ENCODE measurements at regions not wholly inside any gene's neighbourhood (a gene's known extent, or its start where the extent isn't known, plus 50 kb on each side); places are given as distances from the start of the nearest gene placed in this dataset.

DNA sequence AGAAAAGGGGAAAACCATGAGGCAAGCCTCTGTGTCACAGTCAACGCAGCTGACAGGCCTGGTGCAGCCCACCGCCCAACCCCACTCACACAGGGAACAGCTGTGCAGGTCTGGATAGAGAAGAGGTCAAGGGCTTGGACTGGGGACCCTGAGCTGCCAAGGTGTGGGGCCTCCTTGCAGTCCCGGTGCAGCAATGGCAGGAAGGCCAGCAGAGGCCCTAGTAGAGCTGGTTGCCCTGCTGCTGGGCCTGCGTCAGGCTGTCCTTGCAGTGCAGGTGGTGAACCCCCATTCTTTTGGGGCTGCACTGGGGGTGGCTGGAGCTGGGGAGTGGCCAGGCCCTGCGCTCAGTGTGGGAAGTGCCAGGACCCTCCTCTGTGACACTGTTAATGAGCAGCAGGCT lies 482.0 kb downstream of the SMARCA1 start:
- H3K9me3 Mint-ChIP-seq (ENCODE audit: insufficient read depth): no peaks in the 10 kb centered on the region
- no peak overlapping the region for H3K27ac Mint-ChIP-seq
- ChIA-PET CTCF (no interaction called here), POLR2A (no interaction called here)
- no peak for ATAC-seq
- no peak for DNase-seq
- no peaks in the 10 kb centered on the region for H3K4me1 Mint-ChIP-seq (ENCODE audit: low read depth)
- no peaks in the 10 kb centered on the region for H3K36me3 Mint-ChIP-seq (ENCODE audit: low read depth)
- H3K27me3 Mint-ChIP-seq (ENCODE audit: low read depth): no peaks in the 10 kb centered on the region
- no peak overlapping the region for H3K4me3 Mint-ChIP-seq

- Mint-ChIP-seq H3K4me1 (ENCODE audit: low read depth) (no peaks in the 10 kb centered on the region), H3K4me3 (no peak overlapping the region), H3K36me3 (ENCODE audit: low read depth) (no peaks in the 10 kb centered on the region), H3K9me3 (ENCODE audit: insufficient read depth) (no peaks in the 10 kb centered on the region), H3K27ac (no peak overlapping the region), H3K27me3 (ENCODE audit: low read depth) (no peaks in the 10 kb centered on the region)
- DNase-seq (no peak), ATAC-seq (no peak)
- POLR2A ChIA-PET: no interaction called here
- CTCF ChIA-PET: no interaction called here
Measured at GRCh38 chrX:129040124-129040523, 483.2 kb downstream of the SMARCA1 start.

DNA sequence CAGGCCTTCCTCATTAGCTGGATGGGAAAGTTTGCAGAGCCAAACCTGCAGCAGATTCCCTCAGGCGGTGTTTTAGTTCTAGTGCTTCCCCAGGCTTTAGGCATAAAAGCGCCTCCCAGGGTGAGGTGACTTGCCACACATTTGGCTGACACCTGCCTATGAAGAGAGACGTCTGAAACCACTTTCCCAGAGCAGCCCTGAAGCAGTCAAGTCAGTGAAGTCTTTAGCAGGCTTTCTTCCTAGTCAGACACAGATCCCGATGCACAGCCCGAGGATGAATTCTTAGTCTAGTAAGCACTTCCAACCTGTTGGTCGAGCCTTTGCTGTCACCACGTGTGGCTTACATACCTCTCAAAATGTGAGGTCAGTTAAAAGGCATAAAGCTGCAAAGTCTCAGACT lies 484.1 kb downstream of the SMARCA1 start:
- DNase-seq (no peak), ATAC-seq (no peak)
- Mint-ChIP-seq H3K9me3 (ENCODE audit: insufficient read depth) (no peaks in the 10 kb centered on the region), H3K4me3 (no peak overlapping the region), H3K4me1 (ENCODE audit: low read depth) (no peaks in the 10 kb centered on the region), H3K27ac (no peak overlapping the region), H3K36me3 (ENCODE audit: low read depth) (no peaks in the 10 kb centered on the region), H3K27me3 (ENCODE audit: low read depth) (no peaks in the 10 kb centered on the region)
- ChIA-PET CTCF (no interaction called here), POLR2A (no interaction called here)

DNA sequence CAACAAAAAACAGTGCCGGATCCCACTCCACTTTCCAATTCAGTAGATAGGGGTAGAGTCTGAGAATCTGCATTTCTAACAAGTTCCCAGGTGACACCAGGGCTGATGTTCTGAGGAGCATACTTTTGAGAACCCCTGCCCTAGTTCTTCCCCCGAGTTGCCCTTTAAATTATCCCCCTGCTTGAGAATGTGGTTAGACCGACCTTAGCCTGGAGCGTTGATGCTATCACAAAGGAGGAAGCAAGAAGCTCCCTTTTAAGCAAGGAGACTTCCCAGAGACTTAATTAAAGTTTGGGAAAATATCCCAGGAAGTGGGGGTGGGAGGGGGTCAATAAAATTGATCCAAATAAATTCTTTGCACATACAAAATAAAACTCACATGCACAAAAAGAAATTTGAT lies 485.9 kb downstream of the SMARCA1 start:
- H3K4me1 Mint-ChIP-seq (ENCODE audit: low read depth): no peaks in the 10 kb centered on the region
- no peaks in the 10 kb centered on the region for H3K27me3 Mint-ChIP-seq (ENCODE audit: low read depth)
- DNase-seq (no peak), ATAC-seq (no peak)
- H3K27ac Mint-ChIP-seq: no peak overlapping the region
- ChIA-PET CTCF (no interaction called here), POLR2A (no interaction called here)
- no peaks in the 10 kb centered on the region for H3K9me3 Mint-ChIP-seq (ENCODE audit: insufficient read depth)
- no peak overlapping the region for H3K4me3 Mint-ChIP-seq
- no peaks in the 10 kb centered on the region for H3K36me3 Mint-ChIP-seq (ENCODE audit: low read depth)

- Mint-ChIP-seq H3K27me3 (ENCODE audit: low read depth) (no peaks in the 10 kb centered on the region), H3K4me3 (no peak overlapping the region), H3K27ac (no peak overlapping the region), H3K36me3 (ENCODE audit: low read depth) (no peaks in the 10 kb centered on the region), H3K9me3 (ENCODE audit: insufficient read depth) (no peaks in the 10 kb centered on the region), H3K4me1 (ENCODE audit: low read depth) (no peaks in the 10 kb centered on the region)
- POLR2A ChIA-PET: no interaction called here
- DNase-seq: no peak
- ATAC-seq: no peak
- CTCF ChIA-PET: no interaction called here
Measured at GRCh38 chrX:129035180-129035579, 488.1 kb downstream of the SMARCA1 start.

GRCh38 chrX:129034196-129034595 lies 489.1 kb downstream of the SMARCA1 start:
- DNase-seq (no peak), ATAC-seq (no peak)
- H3K9me3 Mint-ChIP-seq (ENCODE audit: insufficient read depth): no peaks in the 10 kb centered on the region
- ChIA-PET CTCF (no interaction called here), POLR2A (no interaction called here)
- H3K4me3 Mint-ChIP-seq: no peak overlapping the region
- no peak overlapping the region for H3K27ac Mint-ChIP-seq
- H3K36me3 Mint-ChIP-seq (ENCODE audit: low read depth): no peaks in the 10 kb centered on the region
- no peaks in the 10 kb centered on the region for H3K27me3 Mint-ChIP-seq (ENCODE audit: low read depth)
- no peaks in the 10 kb centered on the region for H3K4me1 Mint-ChIP-seq (ENCODE audit: low read depth)

GRCh38 chrX:129026202-129026601 lies 497.1 kb downstream of the SMARCA1 start:
- H3K9me3 Mint-ChIP-seq (ENCODE audit: insufficient read depth): no peaks in the 10 kb centered on the region
- no peak for ATAC-seq
- POLR2A ChIA-PET: no interaction called here
- H3K27ac Mint-ChIP-seq: no peak overlapping the region
- DNase-seq: no peak
- no peak overlapping the region for H3K4me3 Mint-ChIP-seq
- H3K27me3 Mint-ChIP-seq (ENCODE audit: low read depth): no peaks in the 10 kb centered on the region
- no peaks in the 10 kb centered on the region for H3K36me3 Mint-ChIP-seq (ENCODE audit: low read depth)
- CTCF ChIA-PET: no interaction called here
- no peaks in the 10 kb centered on the region for H3K4me1 Mint-ChIP-seq (ENCODE audit: low read depth)

GRCh38 chrX:129025376-129025775 lies 497.9 kb downstream of the SMARCA1 start:
- Mint-ChIP-seq H3K9me3 (ENCODE audit: insufficient read depth) (no peaks in the 10 kb centered on the region), H3K27ac (no peak overlapping the region), H3K4me3 (no peak overlapping the region), H3K27me3 (ENCODE audit: low read depth) (no peaks in the 10 kb centered on the region), H3K36me3 (ENCODE audit: low read depth) (no peaks in the 10 kb centered on the region), H3K4me1 (ENCODE audit: low read depth) (no peaks in the 10 kb centered on the region)
- CTCF ChIA-PET: no interaction called here
- ATAC-seq (no peak), DNase-seq (no peak)
- POLR2A ChIA-PET: no interaction called here

DNA sequence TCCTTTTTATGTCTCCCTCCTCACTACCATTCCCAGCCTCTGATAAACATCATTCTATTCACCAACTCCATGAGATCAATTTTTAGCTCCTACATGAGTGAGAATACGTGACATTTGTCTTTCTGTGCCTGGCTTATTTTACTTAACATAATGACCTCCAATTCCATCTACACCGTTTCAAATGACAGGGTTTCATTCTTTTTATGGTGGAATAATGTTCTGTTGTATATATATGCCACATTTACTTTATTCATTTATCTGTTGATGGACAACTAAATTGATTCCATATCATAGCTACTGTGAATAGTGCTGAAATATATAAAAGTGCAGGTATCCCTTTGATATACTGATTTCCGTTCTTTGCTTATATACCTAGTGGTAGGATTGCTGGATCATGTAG lies 503.9 kb downstream of the SMARCA1 start:
- DNase-seq (no peak), ATAC-seq (no peak)
- Mint-ChIP-seq H3K27me3 (ENCODE audit: low read depth) (no peaks in the 10 kb centered on the region), H3K36me3 (ENCODE audit: low read depth) (no peaks in the 10 kb centered on the region), H3K9me3 (ENCODE audit: insufficient read depth) (no peaks in the 10 kb centered on the region), H3K4me1 (ENCODE audit: low read depth) (no peaks in the 10 kb centered on the region), H3K4me3 (no peak overlapping the region), H3K27ac (no peak overlapping the region)
- CTCF ChIA-PET: no interaction called here
- POLR2A ChIA-PET: no interaction called here

DNA sequence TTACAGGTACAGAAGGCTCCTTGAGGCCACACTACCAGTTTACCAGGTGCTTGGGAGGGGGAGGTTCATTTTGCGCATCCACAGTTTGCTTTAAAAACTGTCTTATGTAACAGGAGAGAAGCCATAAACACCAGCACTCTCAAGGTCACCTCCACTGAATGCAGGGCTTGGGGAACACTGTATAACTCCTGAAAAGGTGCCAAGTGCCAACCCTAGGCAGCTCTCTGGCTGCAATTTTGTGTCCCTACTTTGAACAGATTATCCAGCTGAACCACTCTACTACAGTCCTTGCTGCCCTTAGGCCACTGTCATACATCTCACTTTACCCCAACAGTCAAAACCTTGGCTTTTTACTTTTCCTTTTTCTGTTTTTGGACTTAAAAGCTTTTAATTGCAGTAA lies 507.9 kb downstream of the SMARCA1 start:
- Mint-ChIP-seq H3K36me3 (ENCODE audit: low read depth) (no peaks in the 10 kb centered on the region), H3K9me3 (ENCODE audit: insufficient read depth) (no peaks in the 10 kb centered on the region), H3K27me3 (ENCODE audit: low read depth) (no peaks in the 10 kb centered on the region), H3K4me1 (ENCODE audit: low read depth) (no peaks in the 10 kb centered on the region), H3K27ac (no peak overlapping the region), H3K4me3 (no peak overlapping the region)
- ChIA-PET POLR2A (no interaction called here), CTCF (no interaction called here)
- DNase-seq: no peak
- no peak for ATAC-seq

- Mint-ChIP-seq H3K4me3 (no peak overlapping the region), H3K27me3 (ENCODE audit: low read depth) (no peaks in the 10 kb centered on the region), H3K4me1 (ENCODE audit: low read depth) (no peaks in the 10 kb centered on the region), H3K36me3 (ENCODE audit: low read depth) (no peaks in the 10 kb centered on the region), H3K9me3 (ENCODE audit: insufficient read depth) (no peaks in the 10 kb centered on the region), H3K27ac (no peak overlapping the region)
- ATAC-seq (no peak), DNase-seq (no peak)
- POLR2A ChIA-PET: no interaction called here
- CTCF ChIA-PET: no interaction called here
Measured at GRCh38 chrX:129013574-129013973, 509.7 kb downstream of the SMARCA1 start.

GRCh38 chrX:129007631-129008030 lies 515.7 kb downstream of the SMARCA1 start:
- POLR2A ChIA-PET: no interaction called here

DNA sequence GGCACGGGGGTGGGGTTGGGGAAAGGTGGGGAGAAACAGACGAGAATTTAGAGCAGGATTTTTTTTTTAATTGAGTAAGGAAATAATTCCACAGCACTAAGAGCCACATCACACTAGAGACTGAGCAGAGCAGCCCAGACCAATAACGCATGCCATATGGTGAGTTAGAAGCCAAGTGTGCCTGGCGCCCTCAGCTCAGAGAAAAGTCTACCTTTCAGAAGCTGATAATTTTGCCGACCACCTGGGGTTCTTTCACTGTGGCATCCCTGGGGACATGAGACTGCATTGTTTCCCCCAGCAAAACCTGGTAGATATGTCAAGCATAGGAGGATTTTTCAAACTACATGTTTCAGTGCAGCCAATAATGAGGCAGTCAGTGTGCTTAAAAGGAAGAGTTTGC lies 516.8 kb downstream of the SMARCA1 start:
- CTCF ChIA-PET: no interaction called here
- DNase-seq: no peak

More at GRCh38 chrX:129007631-129008030, 515.7 kb downstream of the SMARCA1 start:
- H3K4me3 Mint-ChIP-seq: no peak overlapping the region
- no peaks in the 10 kb centered on the region for H3K9me3 Mint-ChIP-seq (ENCODE audit: insufficient read depth)
- H3K4me1 Mint-ChIP-seq (ENCODE audit: low read depth): no peaks in the 10 kb centered on the region
- no peak overlapping the region for H3K27ac Mint-ChIP-seq
- DNase-seq (no peak), ATAC-seq (no peak)
- CTCF ChIA-PET: no interaction called here
- no peaks in the 10 kb centered on the region for H3K27me3 Mint-ChIP-seq (ENCODE audit: low read depth)
- no peaks in the 10 kb centered on the region for H3K36me3 Mint-ChIP-seq (ENCODE audit: low read depth)

GRCh38 chrX:129000797-129001196 lies 522.5 kb downstream of the SMARCA1 start:
- Mint-ChIP-seq H3K9me3 (ENCODE audit: insufficient read depth) (no peaks in the 10 kb centered on the region), H3K4me3 (no peak overlapping the region), H3K27ac (no peak overlapping the region), H3K4me1 (ENCODE audit: low read depth) (no peaks in the 10 kb centered on the region), H3K36me3 (ENCODE audit: low read depth) (no peaks in the 10 kb centered on the region), H3K27me3 (ENCODE audit: low read depth) (no peaks in the 10 kb centered on the region)
- ChIA-PET CTCF (no interaction called here), POLR2A (no interaction called here)
- no peak for ATAC-seq
- DNase-seq: no peak

More for the DNA sequence above, 516.8 kb downstream of the SMARCA1 start:
- Mint-ChIP-seq H3K4me1 (ENCODE audit: low read depth) (no peaks in the 10 kb centered on the region), H3K36me3 (ENCODE audit: low read depth) (no peaks in the 10 kb centered on the region), H3K27ac (no peak overlapping the region), H3K4me3 (no peak overlapping the region), H3K9me3 (ENCODE audit: insufficient read depth) (no peaks in the 10 kb centered on the region), H3K27me3 (ENCODE audit: low read depth) (no peaks in the 10 kb centered on the region)
- no peak for ATAC-seq
- POLR2A ChIA-PET: no interaction called here

Measured in activated CD8-positive, alpha-beta T cell treated with anti-CD3 and anti-CD28 coated beads, Interleukin-2, amount 10 ng/mL, durations not matched to agents 7 days and 5 days (primary cell).